Activated T-cell treated with anti-CD3 and anti-CD28 coated beads, Interleukin-2, amount 50 U/mL, for 4 hours (primary cell): ENCODE measurements at regions not wholly inside any gene's neighbourhood (a gene's known extent, or its start where the extent isn't known, plus 50 kb on each side); places are given as distances from the start of the nearest gene placed in this dataset.
"Not testable (repeated sequence)": the region's sequence is repeated elsewhere in the genome, so short reads cannot be mapped to it uniquely, and the experiment has no call there.

ENCODE experiments used
- ATAC-seq, 2 donors: fragments of 200-7000 bp; cut with Tn5 transposase; one replicate each; pipeline ENCODE4 v1.10.0; 2021
- DNase-seq: peaks from one replicate; pipeline ENCODE4 v3.0.0-alpha.2; 2020
- H3K27me3 Mint-ChIP-seq: one replicate; pipeline ENCODE4 v1.8.0; 2021; ENCODE audit warnings: low read depth, mixed read lengths
- H3K36me3 Mint-ChIP-seq: one replicate; pipeline ENCODE4 v1.8.0; 2022; ENCODE audit warnings: mixed read lengths; ENCODE audit not compliant: insufficient read depth
- H3K4me1 Mint-ChIP-seq: one replicate; pipeline ENCODE4 v1.8.0; 2021; ENCODE audit warnings: low read depth, mixed read lengths
- H3K4me3 Mint-ChIP-seq: one replicate; pipeline ENCODE4 v1.8.0; 2021; ENCODE audit warnings: mild to moderate bottlenecking, moderate library complexity, mixed read lengths
- H3K9me3 Mint-ChIP-seq: one replicate; pipeline ENCODE4 v1.8.0; 2021; ENCODE audit warnings: mixed read lengths

DNA sequence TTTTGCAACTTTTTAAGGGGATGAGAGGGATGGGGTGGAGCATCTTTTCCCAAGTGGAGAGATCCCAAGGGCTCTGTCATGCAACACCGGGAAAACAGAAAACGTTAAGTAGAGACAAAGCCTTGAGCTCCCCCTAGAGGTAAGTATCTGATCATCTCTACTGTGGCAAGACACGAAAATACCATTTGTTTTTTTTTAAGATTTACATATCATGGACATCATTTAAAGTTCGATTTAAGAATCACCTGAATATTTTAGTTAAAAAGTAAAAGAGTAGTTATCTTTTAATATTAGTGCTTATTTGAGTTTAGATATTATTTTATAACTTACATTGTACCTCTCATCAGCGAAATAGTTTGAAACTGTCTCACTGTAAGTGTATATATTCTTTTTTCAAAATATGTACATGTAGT, 200.4 kb downstream of the LRRC70 start:
- Mint-ChIP-seq H3K36me3 (no peaks in the 10 kb centered on the region), H3K4me3 (no peak overlapping the region), H3K9me3 (no peaks in the 10 kb centered on the region), H3K4me1 (no peaks in the 10 kb centered on the region), H3K27me3 (peaks cover 2% of the 10 kb centered on the region)
- no peak for DNase-seq
- ATAC-seq: peak in 1 of 2 donors; percentile 52

DNA sequence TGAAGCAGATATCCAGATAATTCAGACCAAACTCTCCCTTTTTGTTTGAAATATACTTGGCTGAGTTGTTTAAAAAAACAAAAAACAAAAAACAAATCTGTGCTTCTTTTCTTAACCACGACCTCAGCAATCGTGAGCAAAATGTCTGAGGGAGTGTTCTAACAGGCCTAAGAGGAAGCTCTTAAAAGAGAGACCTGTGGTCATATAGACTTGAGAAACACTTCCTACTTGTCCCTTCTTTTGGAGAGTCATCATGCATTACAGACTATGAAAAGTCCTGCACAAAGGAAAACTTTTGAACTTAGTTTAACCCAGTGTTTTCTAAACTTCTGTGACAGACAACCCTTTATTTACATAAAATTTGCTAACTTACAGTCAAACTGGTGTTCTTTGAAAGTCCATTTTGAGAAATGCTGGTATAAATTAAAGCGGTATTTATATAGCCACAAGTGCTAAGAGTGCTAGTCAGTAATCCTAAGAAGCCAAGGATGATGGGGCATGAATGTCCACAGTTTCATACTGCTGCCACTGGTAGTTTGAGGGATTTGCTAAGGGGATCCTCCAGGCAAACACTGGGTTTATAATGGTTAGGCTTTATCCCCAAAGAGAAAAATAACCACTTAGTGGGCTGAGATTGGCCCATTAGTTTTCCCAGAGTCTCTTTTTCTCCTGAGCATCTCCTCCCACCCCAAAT, 199.8 kb downstream of the LRRC70 start:
- no peaks in the 10 kb centered on the region for H3K4me1 Mint-ChIP-seq
- no peak for DNase-seq
- no peak for ATAC-seq
- H3K27me3 Mint-ChIP-seq: peaks cover 2% of the 10 kb centered on the region
- no peaks in the 10 kb centered on the region for H3K9me3 Mint-ChIP-seq
- H3K36me3 Mint-ChIP-seq: no peaks in the 10 kb centered on the region
- no peak overlapping the region for H3K4me3 Mint-ChIP-seq

DNA sequence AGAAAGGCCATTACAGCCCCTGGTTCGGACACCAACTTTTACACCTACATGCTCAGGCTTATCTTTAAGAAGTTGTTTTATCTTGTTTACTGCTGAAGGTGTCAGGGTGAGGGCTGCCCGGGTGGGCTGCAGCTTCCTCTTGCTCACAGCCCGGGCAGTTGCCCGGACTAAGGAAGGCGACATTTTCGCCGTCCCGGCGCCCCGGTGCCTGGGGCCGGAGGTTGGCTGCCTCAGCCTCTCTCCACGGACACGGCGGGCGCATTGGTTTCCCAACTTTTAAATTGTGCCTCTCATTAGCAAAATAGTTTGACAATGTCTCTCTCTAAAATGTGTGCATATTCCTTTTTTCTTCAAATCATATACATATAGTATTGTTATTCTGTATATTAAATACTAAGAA, 198.5 kb downstream of the LRRC70 start:
- H3K4me3 Mint-ChIP-seq, H3K27me3 Mint-ChIP-seq, H3K36me3 Mint-ChIP-seq, H3K4me1 Mint-ChIP-seq, DNase-seq, H3K9me3 Mint-ChIP-seq, ATAC-seq: not testable (repeated sequence)

DNA sequence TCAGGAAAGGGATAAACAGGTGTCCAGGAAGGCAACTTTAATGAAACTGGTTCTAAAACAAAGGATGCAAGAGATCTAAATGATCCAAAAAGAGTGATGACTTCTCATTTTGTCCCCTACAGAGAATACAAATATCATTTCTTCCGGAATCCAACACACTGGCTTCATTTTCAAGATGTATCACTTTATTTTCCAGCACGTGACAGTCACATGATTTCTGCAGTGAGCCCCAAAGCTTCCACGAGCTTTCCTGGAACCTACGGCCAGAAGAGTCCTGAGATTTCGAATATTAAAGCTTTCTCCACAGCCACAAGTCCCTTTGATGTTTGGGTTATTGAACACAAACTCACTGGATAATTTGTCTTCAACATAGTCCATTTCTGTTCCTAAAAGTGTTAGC, 198.0 kb downstream of the LRRC70 start:
- H3K9me3 Mint-ChIP-seq, ATAC-seq, H3K36me3 Mint-ChIP-seq, H3K27me3 Mint-ChIP-seq, DNase-seq, H3K4me1 Mint-ChIP-seq, H3K4me3 Mint-ChIP-seq: not testable (repeated sequence)

DNA sequence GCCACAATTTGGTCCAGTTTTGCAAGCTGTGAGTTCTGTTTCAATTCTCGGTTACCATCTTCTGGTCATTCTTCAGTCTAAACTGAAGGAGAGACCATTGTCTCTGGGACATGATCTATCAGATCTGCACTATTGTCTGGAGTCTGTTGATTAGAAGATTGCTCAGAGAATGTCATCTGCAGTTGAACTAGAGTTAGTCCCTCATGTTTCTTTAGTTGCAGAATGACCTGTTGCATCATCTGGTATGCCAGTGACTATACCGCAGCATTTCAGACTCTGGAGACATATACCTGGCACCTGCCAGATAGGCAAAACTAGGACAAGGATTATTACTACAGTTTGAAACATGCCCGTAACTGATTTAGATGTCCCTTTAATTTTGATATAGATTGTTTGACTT, 194.8 kb downstream of the LRRC70 start:
- no peak for DNase-seq
- ATAC-seq: no peak
- Mint-ChIP-seq H3K36me3 (no peaks in the 10 kb centered on the region), H3K4me1 (no peaks in the 10 kb centered on the region), H3K27me3 (no peaks in the 10 kb centered on the region), H3K9me3 (no peaks in the 10 kb centered on the region), H3K4me3 (no peak overlapping the region)

DNA sequence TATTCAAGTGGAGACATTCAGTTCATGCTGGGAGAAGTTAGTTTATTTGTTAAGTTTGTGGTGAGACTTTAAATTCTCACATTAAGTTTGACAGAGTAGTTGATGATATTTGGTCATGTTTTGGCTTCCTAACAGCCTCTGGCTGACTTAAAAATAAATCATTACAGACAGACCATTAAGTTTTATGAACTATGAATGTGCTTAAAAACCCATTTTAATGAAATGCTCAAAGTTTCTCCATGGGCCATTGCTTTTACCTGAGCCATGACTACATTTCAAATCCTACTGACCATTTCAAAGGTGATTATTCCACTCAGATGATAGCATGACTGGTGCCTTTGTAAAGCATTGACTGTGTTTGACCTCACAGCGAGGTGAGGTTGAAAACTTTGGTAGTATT, 192.7 kb downstream of the LRRC70 start:
- no peaks in the 10 kb centered on the region for H3K27me3 Mint-ChIP-seq
- ATAC-seq: no peak
- no peak for DNase-seq
- no peaks in the 10 kb centered on the region for H3K9me3 Mint-ChIP-seq
- no peaks in the 10 kb centered on the region for H3K4me1 Mint-ChIP-seq
- H3K36me3 Mint-ChIP-seq: no peaks in the 10 kb centered on the region
- no peak overlapping the region for H3K4me3 Mint-ChIP-seq

DNA sequence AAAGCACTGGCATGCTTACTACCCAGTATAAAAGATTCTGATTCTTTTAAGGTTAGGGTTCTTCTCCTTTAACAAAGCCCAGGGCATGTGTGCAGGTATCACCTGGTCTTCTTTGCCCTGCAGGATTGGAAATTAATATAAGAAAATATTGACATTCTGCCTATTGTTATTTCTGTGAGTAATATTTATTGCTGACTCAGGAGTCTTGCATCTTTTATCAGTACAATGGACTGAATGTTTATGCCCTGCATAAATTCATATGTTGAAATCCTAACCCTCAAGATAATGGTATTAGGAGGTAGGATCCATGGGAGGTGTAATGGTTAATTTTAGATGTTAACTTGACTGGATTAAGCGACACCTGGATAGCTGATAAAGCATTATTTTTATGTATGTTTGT, 189.0 kb downstream of the LRRC70 start:
- Mint-ChIP-seq H3K4me3 (no peak overlapping the region), H3K4me1 (no peaks in the 10 kb centered on the region), H3K36me3 (no peaks in the 10 kb centered on the region), H3K9me3 (no peaks in the 10 kb centered on the region), H3K27me3 (no peaks in the 10 kb centered on the region)
- ATAC-seq: no peak
- no peak for DNase-seq

DNA sequence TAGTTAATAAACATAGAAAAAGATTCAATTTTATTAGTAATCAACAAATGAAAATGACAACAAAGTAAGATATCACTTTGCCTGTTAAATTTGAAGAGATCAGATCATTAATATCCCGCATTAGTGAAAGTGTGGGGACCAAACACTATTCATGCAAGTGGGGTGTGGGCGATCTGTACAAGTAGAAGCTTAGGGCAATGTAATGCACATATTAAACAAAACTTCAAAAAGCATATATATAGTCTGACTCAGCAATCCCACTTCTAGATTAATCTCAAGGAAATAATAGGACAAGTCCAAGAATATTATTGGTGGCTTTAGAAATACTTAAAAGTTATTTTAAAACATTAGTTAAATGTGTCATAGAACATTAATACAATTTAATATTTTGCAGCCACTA, 188.5 kb downstream of the LRRC70 start:
- H3K4me1 Mint-ChIP-seq: no peaks in the 10 kb centered on the region
- ATAC-seq (no peak), DNase-seq (no peak)
- H3K9me3 Mint-ChIP-seq: no peaks in the 10 kb centered on the region
- H3K4me3 Mint-ChIP-seq: no peak overlapping the region
- H3K27me3 Mint-ChIP-seq: no peaks in the 10 kb centered on the region
- no peaks in the 10 kb centered on the region for H3K36me3 Mint-ChIP-seq

DNA sequence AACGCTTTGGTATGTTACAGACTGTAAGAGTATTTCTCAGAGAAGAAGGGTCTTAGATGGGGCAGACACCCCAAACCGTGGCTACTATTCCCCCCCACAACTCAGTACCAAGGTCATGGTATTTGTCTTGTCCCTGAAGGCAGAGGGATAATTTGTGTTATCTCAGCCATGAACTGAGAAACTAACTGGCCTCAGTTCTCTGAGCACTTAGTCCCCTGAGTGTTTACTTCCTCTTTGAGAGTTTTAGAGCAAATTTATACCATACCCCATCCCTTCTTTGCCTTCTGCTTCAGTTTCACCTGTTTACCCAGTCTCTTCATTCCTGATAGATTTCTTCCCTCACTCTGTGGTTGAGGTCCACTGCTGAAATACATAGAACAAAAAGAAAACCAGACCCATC, 183.9 kb downstream of the LRRC70 start:
- no peak for DNase-seq
- Mint-ChIP-seq H3K4me1 (no peaks in the 10 kb centered on the region), H3K9me3 (no peaks in the 10 kb centered on the region), H3K36me3 (no peaks in the 10 kb centered on the region), H3K4me3 (no peak overlapping the region), H3K27me3 (no peaks in the 10 kb centered on the region)
- ATAC-seq: no peak

DNA sequence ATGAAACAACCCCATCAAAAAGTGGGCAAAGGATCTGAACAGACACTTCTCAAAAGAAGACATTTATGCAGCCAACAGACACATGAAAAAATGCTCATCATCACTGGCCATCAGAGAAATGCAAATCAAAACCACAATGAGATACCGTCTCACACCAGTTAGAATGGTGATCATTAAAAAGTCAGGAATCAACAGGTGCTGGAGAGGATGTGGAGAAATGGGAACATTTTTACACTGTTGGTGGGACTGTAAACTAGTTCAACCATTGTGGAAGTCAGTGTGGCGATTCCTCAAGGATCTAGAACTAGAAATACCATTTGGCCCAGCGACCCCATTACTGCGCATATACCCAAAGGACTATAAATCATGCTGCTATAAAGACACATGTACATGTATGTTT, 179.1 kb downstream of the LRRC70 start:
- H3K4me3 Mint-ChIP-seq, H3K4me1 Mint-ChIP-seq, H3K9me3 Mint-ChIP-seq, H3K27me3 Mint-ChIP-seq, H3K36me3 Mint-ChIP-seq, ATAC-seq, DNase-seq: not testable (repeated sequence)

DNA sequence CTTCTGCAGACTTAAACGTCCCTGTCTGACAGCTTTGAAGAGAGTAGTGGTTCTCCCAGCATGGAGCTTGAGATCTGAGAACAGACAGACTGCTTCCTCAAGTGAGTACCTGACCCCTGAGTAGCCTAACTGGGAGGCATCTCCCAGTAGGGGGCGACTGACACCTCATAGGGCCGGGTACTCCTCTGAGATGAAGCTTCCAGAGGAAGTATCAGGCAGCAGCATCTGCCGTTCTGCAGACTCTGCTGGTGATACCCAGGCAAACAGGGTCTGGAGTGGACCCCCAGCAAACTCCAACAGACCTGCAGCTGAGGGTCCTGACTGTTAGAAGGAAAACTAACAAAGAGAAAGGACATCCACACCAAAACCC, 174.4 kb downstream of the LRRC70 start:
- not testable (repeated sequence) for H3K27me3 Mint-ChIP-seq, H3K36me3 Mint-ChIP-seq, H3K9me3 Mint-ChIP-seq, H3K4me1 Mint-ChIP-seq, H3K4me3 Mint-ChIP-seq, ATAC-seq, DNase-seq

DNA sequence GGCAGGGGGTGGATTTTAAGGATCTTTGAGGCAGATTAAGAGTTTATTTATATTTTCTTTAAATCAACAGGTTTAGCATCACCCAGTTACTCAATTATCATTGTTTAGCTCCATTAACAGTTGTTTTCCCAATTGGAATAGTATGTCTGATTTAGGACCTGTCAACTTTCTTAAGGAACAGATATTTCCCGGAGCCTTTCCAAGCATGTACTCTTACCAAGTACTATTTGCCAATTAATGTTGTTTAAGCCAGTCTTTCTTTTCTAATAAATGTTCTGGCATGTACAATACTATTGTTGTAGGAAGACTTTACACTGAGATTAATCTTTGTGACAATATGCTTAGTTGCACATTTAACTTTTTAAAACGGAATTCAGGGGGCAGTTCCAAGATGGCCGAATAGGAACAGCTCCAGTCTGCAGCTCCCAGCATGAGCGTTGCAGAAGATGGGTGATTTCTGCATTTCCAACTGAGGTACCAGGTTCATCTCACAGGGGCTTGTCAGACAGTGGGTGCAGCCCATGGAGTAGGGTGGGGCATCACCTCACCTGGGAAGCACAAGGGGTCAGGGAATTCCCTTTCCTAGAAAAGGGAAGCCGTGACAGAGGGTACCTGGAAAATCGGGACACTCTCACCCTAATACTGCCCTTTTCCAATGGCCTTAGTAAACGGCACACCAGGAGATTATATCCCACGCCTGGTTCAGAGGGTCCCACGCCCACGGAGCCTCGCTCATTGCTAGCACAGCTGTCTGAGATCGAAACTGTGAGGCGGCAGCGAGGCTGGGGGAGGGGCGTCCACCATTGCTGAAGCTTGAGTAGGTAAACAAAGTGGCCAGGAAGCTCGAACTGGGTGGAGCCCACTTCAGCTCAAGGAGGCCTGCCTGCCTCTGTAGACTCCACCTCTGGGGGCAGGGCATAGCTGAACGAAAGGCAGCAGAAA, 173.7 kb downstream of the LRRC70 start:
- not testable (repeated sequence) for H3K4me3 Mint-ChIP-seq, H3K36me3 Mint-ChIP-seq, H3K9me3 Mint-ChIP-seq, DNase-seq, H3K27me3 Mint-ChIP-seq, ATAC-seq, H3K4me1 Mint-ChIP-seq

DNA sequence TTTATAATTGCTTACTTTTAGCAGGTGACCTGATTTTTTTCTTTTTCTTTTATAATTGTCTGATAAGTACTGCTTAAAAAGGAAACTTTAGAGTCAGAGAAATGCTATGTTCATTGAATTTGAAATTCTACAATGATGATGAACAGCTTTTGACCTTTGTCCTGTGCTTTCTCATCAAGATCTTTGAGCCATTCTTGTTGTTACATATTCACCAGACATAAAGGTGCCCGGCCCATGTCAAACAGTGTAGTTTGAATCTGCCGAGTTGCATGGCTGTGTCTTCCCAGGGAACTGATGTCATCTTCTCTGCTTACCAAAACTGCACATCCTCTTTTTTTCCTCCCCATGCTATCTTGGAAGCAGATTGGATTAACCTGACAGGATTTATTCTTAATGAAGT, 163.6 kb downstream of the LRRC70 start:
- Mint-ChIP-seq H3K4me1 (no peaks in the 10 kb centered on the region), H3K4me3 (no peak overlapping the region), H3K9me3 (no peaks in the 10 kb centered on the region), H3K27me3 (peaks cover 2% of the 10 kb centered on the region), H3K36me3 (no peaks in the 10 kb centered on the region)
- ATAC-seq (no peak), DNase-seq (no peak)

DNA sequence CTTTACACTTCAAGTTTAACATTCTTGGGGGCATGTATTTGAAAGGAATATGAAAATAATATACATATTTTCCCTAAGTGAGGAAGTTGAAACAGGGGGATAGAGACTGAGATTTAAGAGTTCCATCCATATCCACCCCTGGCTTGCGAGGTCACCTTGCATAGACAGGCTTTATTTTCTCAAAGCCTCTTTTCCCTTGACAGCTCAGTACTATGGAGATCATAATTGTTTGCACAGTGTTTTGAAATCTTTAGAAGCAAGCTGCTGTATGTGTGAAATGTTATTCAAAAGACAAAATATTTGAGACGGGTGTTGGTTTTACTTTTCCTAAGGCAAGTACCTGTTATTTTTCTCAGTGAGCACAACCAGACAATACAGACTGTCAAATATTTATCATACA, 163.1 kb downstream of the LRRC70 start:
- DNase-seq (no peak), ATAC-seq (no peak)
- no peak overlapping the region for H3K4me3 Mint-ChIP-seq
- H3K9me3 Mint-ChIP-seq: no peaks in the 10 kb centered on the region
- H3K27me3 Mint-ChIP-seq: peaks cover 2% of the 10 kb centered on the region
- H3K4me1 Mint-ChIP-seq: no peaks in the 10 kb centered on the region
- H3K36me3 Mint-ChIP-seq: no peaks in the 10 kb centered on the region

DNA sequence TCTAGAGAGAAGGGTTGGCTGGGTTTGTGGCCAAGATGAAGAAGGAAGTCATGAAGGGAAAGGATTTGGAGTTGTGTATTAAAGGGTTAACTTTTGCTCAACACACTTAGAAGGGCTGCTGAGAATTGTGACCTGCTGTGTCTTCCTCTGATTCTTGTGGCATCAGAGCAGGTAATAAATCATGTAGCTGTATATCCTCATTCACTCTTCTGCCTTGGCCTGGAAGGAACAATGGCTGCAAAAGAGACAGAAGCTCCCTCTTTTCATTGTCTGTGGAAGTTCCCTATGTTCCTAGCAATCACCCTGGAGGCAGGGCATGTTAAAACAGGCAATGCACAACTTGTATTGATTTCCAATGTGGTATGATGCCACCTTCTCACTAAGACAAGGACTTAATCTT, 159.1 kb downstream of the LRRC70 start:
- Mint-ChIP-seq H3K4me1 (no peaks in the 10 kb centered on the region), H3K9me3 (peaks cover 4% of the 10 kb centered on the region), H3K36me3 (no peaks in the 10 kb centered on the region), H3K27me3 (peaks cover 2% of the 10 kb centered on the region), H3K4me3 (no peak overlapping the region)
- no peak for ATAC-seq
- DNase-seq: no peak
